GM18507 (cell line): ENCODE measurements at regions not wholly inside any gene's neighbourhood (a gene's known extent, or its start where the extent isn't known, plus 50 kb on each side); places are given as distances from the start of the nearest gene placed in this dataset.
"Not testable (repeated sequence)": the region's sequence is repeated elsewhere in the genome, so short reads cannot be mapped to it uniquely, and the experiment has no call there.

ENCODE experiments used
- DNase-seq: peaks from one replicate; pipeline ENCODE4 v3.0.0; 2011; ENCODE audit warnings: low read depth; ENCODE audit not compliant: insufficient read length; ENCODE audit errors: extremely low spot score
- FAIRE-seq: peaks from 2 replicates; lab custom pipeline; 2011; peaks lifted over from hg19 to GRCh38; lab: Jason Lieb, UNC

DNA sequence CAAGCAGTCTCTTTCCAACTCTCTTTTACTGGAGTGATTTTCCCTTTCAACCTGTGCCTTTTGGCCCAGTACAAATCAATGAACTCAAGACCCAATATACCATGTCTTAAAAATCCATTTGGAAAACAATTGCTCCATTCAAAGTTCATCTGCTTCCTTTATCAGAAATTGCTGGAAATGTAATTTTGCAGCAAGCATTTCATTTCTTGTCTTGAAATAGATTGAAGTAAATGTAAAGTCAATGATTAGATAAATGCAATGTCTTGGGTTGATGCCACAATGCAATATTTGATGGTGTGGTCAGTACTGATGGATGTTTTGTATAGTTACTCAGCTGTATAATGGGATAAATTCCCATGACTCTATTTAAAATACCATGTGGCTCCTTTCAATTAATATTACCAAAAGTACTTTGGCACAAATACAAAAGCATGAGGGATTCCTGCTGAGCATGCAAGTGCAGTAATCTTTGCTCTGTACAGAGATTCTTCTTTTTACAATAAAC, 707.7 kb upstream of the NOVA1 start:
- DNase-seq (no peak), FAIRE-seq (no peak)

DNA sequence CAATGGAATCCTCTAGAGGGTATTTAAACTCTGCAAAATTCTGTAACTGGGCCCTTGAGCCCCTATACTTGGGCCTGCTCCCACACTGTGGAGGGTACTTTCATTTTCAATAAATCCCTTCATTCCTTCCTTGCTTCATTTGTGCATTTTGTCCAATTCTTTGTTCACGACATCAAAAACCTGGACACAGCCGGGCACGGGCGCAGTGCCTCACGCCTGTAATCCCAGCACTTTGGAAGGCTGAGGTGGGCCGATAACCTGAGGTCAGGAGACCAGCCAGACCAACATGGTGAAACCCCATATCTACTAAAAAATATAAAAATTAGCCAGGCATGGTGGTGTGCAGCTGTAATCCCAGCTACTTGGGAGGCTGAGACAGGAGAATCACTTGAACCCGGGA, 714.9 kb upstream of the NOVA1 start:
- not testable (repeated sequence) for DNase-seq, FAIRE-seq

DNA sequence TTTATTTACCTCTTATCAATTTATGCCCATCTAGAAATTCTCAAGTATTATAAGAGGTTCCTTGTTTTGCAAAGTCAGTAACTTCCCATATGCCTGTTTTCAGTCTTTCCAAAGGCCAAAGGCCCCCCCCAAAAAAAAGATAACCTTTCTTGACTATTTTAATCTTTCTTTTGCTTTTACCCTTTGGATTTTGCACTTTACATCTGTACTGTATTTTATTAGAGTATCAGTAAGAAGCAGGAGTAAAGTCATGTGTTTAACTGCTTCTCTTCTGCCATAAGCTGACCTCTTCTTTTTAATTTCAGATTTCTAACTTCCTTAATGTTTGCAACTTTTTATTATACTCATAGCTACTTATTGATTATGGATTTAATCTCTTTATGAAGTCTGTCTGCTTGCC, 716.4 kb upstream of the NOVA1 start:
- FAIRE-seq, result no peak
- no peak for DNase-seq

DNA sequence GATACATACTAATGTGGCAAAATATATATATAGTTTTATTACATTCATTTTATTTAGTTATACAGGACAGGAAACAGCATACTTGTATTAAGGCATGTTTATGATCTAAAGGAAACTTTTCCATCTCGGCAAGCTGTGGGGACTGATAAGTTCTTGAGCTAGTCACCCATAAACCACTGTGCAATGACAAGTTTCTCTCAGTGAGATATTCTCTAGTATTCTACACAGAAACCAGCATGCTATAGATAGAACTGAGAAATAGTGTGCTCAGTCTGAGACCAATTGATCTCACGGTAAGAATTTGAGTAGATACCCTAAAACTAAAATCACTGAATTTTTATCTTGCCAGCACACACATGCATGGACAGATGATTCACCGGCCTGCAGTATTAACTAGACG, 717.6 kb upstream of the NOVA1 start:
- FAIRE-seq, result no peak
- no peak for DNase-seq

DNA sequence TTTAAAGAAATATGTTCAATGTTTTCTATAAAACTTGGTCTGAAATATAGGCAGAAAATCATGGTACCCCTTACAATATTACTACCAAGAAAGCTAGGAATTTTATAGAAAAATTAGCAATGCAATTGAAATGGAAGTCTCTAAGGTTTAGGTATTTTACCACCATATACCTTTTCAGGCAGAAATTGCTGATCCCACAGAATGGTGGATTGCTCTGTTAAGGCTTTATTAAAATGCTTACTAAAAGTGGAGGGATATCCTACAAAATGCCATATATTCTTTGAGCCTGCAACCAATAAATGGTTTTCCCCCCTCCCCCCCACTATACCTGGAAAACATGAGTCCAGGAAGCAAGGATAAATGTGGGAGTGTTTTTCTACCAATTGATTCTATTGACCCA, 718.1 kb upstream of the NOVA1 start:
- FAIRE-seq, result no peak
- no peak for DNase-seq

DNA sequence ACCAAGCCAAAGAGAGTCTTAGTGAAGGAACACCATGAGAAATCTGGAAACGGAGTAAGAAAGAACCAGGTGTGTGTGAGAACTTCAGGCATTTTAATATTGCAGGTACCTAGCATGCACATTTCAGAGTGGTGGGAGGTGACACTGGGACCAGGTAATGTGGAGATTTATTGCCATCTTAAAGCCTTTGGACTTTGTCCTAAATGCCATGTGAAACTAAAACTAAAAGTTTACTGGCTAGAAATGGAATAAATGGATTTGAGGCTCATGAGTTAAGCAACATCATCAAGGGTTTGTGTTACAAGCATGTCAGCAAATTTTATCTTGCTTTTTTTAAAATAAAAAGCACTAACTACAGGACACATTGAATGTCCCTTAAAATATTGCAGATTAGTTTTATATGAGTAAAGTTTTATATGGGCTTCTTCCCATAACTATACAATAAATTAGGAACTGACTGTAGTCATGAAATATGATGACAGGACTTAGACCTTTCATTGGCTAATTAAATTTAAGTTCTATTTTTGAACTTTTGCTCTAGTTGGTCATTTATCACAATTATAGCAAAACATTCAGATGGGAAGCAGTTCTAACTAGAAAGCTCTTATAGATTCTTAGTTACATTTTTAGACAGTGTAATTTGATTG, 721.1 kb upstream of the NOVA1 start:
- DNase-seq, result no peak

GRCh38 chr14:27320261-27320660, 722.4 kb upstream of the NOVA1 start:
- DNase-seq, result no peak
- FAIRE-seq, result no peak

More for the DNA sequence above, 721.1 kb upstream of the NOVA1 start:
- FAIRE-seq, result no peak

- FAIRE-seq (no peak), DNase-seq (no peak)
These were observed 729.3 kb upstream of the NOVA1 start for GRCh38 chr14:27327095-27327494.

- FAIRE-seq (no peak), DNase-seq (no peak)
These were observed 740.2 kb upstream of the NOVA1 start for GRCh38 chr14:27338012-27338411.

DNA sequence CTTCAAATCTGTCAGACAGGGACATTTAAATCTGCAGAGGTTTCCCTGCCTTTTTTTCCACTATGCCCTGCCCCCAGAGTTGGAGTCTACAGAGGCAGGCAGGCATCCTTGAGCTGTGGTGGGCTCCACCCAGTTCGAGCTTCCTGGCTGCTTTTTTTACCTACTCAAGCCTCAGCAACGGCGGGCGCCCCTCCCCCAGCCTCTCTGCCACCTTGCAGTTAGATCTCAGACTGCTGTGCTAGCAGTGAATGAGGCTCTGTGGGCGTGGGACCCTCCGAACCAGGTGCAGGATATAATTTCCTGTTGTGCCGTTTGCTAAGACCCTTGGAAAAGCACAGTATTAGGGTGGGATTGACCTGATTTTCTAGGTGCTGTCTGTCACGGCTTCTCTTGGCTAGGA, 765.2 kb upstream of the NOVA1 start:
- FAIRE-seq, DNase-seq: not testable (repeated sequence)

DNA sequence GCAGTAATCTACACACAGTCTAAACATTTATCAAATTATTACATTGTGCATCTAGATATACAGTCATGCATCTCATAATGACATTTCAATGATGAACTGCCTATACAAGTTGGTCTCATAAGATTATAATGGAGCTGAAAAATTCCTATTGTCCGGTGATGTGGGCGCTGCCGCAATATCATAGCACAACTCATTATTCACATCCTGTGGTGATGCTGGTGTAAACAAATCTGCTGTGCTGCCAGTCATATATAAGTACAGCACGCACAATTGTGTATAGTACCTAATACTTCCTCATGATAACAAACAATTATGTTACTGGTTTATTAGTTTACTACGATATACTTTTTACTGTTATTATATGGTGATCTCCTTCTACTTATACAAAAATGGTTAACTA, 768.8 kb upstream of the NOVA1 start:
- DNase-seq (no peak), FAIRE-seq (no peak)

DNA sequence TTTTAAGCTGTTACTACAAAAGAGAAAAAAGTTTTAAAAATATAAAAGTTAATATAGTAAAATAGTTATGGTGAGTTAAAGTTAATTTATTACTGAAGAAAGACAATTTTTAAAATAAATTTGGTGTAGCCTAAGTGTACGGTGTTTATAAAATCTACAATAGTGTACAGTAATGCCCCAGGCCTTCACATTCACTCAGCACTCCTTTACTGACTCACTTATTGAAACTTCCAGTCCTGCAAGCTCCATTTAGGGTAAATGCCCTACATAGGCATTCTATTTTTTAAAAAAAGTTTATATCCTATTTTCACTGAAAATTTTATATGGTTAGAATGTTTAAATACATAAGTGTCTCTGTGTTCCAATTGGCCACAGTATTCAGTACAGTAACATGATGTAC, 769.5 kb upstream of the NOVA1 start:
- no peak for DNase-seq
- FAIRE-seq, result no peak

DNA sequence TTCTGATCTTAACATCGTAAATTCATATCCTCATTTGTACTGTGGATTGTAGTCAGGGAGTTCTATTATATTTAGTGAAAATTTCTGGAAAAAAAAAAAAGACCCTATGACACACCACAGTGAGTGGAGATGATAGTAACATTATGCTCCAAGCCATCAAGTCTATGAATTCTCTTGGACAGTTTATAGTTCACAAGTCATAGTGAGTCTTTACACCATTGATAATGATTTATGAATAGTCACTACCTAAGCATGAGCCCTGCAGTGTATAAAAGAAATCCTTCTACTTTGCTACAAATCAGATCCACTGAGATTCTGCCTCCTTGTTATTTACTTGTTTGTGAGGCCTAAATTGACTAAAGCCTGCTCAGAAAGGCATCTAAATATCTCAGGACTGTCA, 772.2 kb upstream of the NOVA1 start:
- FAIRE-seq, result no peak
- no peak for DNase-seq

GRCh38 chr14:27370775-27371174, 772.9 kb upstream of the NOVA1 start:
- DNase-seq (no peak), FAIRE-seq (no peak)

- FAIRE-seq (no peak), DNase-seq (no peak)
These were observed 773.4 kb upstream of the NOVA1 start for GRCh38 chr14:27371209-27371608.

- FAIRE-seq (no peak), DNase-seq (no peak)
These were observed 774.0 kb upstream of the NOVA1 start for GRCh38 chr14:27371868-27372267.

DNA sequence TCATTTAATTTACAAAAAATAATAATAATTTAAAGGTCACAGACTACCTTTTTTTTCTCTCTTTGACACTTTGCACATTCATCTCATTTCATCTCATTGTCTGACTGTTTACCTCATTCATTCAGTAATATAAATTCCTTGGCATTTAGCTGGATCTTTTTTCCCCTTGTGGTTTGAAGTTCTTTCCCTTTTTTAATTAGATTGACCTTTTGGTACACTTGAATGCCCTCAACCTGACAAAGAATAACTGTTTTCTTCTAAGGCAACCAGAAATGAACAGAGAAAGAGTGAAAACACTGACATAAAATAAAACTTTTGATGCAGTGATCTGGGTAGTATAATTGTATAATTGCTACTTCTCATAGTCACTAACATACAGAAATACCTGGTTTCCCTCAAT, 774.9 kb upstream of the NOVA1 start:
- FAIRE-seq, result no peak
- no peak for DNase-seq

- no peak for DNase-seq
- no peak for FAIRE-seq
These were observed 786.3 kb upstream of the NOVA1 start for GRCh38 chr14:27384124-27384523.

- DNase-seq (no peak), FAIRE-seq (no peak)
These were observed 788.6 kb upstream of the NOVA1 start for GRCh38 chr14:27386391-27386790.

DNA sequence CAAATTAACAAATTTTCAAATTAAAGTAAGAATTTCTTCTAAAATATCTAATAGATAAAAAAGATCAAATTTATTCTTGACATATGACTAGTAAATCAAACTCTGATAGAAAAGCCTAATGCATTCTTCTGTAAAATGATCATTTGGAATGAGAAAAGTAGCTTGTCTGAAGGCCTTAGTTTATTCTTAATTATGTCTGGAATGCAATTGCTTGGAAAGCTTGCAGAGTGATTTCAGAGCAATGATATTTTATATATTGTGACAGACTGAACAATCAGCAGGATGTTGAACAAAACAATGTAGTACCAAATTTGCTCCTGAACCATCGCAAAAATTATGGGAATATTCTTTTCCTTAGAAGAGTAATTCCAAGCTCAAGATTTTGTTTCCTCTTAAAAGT, 789.6 kb upstream of the NOVA1 start:
- FAIRE-seq, result no peak
- DNase-seq, result no peak

- DNase-seq, result no peak
- FAIRE-seq, result no peak
These were observed 791.6 kb upstream of the NOVA1 start for GRCh38 chr14:27389402-27389801.

DNA sequence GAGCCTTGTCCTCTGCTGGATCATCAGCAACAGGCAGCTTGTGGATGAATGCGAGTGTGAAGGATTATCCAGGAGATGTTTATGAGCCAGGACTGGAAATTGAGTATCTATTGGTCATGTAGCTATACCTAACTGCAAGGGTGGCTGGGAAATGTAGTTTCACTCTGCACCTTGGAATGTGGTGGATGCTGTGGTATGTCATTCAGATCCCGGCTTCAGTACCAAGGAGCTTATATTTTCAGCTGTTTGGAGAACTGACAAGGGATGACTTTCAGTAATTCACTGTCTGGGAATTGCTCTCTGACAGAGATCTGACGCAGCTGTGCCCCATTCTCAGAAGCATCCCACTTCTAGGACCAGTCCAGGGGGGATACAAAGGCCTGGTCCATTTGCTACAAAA, 792.3 kb upstream of the NOVA1 start:
- no peak for DNase-seq
- FAIRE-seq, result no peak
